PC-9 (cell line): ENCODE measurements at regions not wholly inside any gene's neighbourhood (a gene's known extent, or its start where the extent isn't known, plus 50 kb on each side); places are given as distances from the start of the nearest gene placed in this dataset.

Experiments
- BruUV-seq: library from RNA; stranded (reverse); fragments of 400-500 nt; replicated peaks from 2 replicates; lab custom pipeline; 2021; lab: Mats Ljungman, UMichigan
- CTCF ChIA-PET: fragments of 300-600 bp; sonication (Branson Sonifier 250); formaldehyde crosslinking; loops from one replicate; lab custom pipeline; 2022; ENCODE audit warnings: antibody characterized with exemption; lab: Charles Lee
- POLR2A ChIA-PET: fragments of 300-600 bp; sonication (Branson Sonifier 250); formaldehyde crosslinking; loops from one replicate; lab custom pipeline; 2022; ENCODE audit warnings: antibody characterized with exemption; ENCODE audit not compliant: unreplicated experiment; lab: Charles Lee
- DNase-seq, 2 experiments: peaks; one replicate each; pipeline versions ENCODE4 v3.0.0 to v3.0.0-alpha.2; 2015 to 2022; ENCODE audit warnings: mixed read lengths in 1 of 2
- H2AFZ ChIP-seq: fragments of 200-600 bp; sonication (generic); 2 replicates; pipeline ENCODE4 v1.8.1; 2017; ENCODE audit warnings: antibody characterized with exemption
- H3F3A ChIP-seq: fragments of 200-600 bp; sonication (generic); 2 replicates; pipeline ENCODE4 v1.8.1; 2017; ENCODE audit warnings: antibody characterized with exemption, mild to moderate bottlenecking, low read depth; ENCODE audit not compliant: insufficient read depth
- H3K27ac ChIP-seq: fragments of 200-600 bp; sonication (generic); 2 replicates; pipeline ENCODE4 v1.6.1; 2016; ENCODE audit warnings: mixed run types
- H3K27me3 ChIP-seq: fragments of 200-600 bp; sonication (generic); 2 replicates; pipeline ENCODE4 v1.6.1; 2016; ENCODE audit warnings: low read depth, mixed run types; ENCODE audit not compliant: insufficient read depth
- H3K36me3 ChIP-seq: fragments of 200-600 bp; sonication (generic); 2 replicates; pipeline ENCODE4 v1.6.1; 2016; ENCODE audit warnings: low read depth, mixed run types
- H3K4me1 ChIP-seq: fragments of 200-600 bp; sonication (generic); replicated peaks from 2 replicates; pipeline ENCODE4 v1.6.1; 2016; ENCODE audit warnings: mixed run types; ENCODE audit not compliant: insufficient read depth
- H3K4me2 ChIP-seq: fragments of 200-600 bp; sonication (generic); 2 replicates; pipeline ENCODE4 v1.6.1; 2017; ENCODE audit warnings: mixed run types
- H3K4me3 ChIP-seq: fragments of 200-600 bp; sonication (generic); 2 replicates; pipeline ENCODE4 v1.6.1; 2016; ENCODE audit warnings: mixed run types
- H3K79me2 ChIP-seq: fragments of 200-600 bp; sonication (generic); 2 replicates; pipeline ENCODE4 v1.6.1; 2017; ENCODE audit warnings: low read depth, mixed run types
- H3K9me2 ChIP-seq: fragments of 200-600 bp; sonication (generic); 2 replicates; pipeline ENCODE4 v1.8.1; 2017; ENCODE audit warnings: mild to moderate bottlenecking; ENCODE audit not compliant: insufficient read depth
- H3K9me3 ChIP-seq: fragments of 200-600 bp; sonication (generic); 2 replicates; pipeline ENCODE4 v1.8.1; 2016; ENCODE audit warnings: low read depth; ENCODE audit not compliant: insufficient read depth
- H4K20me1 ChIP-seq: fragments of 200-600 bp; sonication (generic); 2 replicates; pipeline ENCODE4 v1.8.1; 2017; ENCODE audit not compliant: insufficient read depth
- EZH2 ChIP-seq: fragments of 200-600 bp; sonication (generic); IDR thresholded peaks from 2 replicates; pipeline ENCODE4 v1.8.0; 2017; ENCODE audit warnings: antibody characterized with exemption, low read depth
- intact Hi-C: fragments of 100-400 bp; cut with micrococcal nuclease; formaldehyde crosslinking; loops from one replicate; pipeline ENCODE4 v1.10.0; 2022; ENCODE audit not compliant: unreplicated experiment
- TF ChIP-seq, protein P1 (sequence below): fragments of 200-600 bp; sonication (generic); conservative IDR thresholded peaks from 2 replicates; pipeline ENCODE4 v1.6.1; 2017; ENCODE audit warnings: mixed run types, antibody characterized with exemption, mild to moderate bottlenecking, moderate library complexity

DNA sequence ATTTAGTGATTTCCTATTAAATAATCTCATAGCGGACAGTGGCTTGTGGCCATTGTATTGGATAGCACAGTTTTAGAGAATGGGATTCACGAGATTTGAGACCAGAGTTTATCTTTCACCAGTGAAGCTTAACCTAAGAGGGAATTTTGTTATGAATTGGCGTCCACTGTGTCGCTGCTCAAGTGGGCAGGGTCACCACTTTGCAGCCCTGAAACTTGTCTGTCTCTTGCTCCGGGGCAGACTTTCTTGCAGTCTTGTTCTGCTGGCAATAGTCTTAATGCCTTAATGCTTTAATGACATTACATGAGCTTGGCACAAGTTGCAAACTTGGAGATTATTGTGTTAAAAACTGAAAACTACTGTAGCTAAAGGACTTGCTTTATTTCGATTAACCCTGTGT is 72.8 kb upstream of the PPM1H start:
- DNase-seq: no peak
- Histone ChIP-seq H4K20me1 (no peaks in the 10 kb centered on the region), H3K9me2 (no peaks in the 10 kb centered on the region), H3F3A (no peaks in the 10 kb centered on the region), H3K4me2 (no peak overlapping the region), H2AFZ (no peak overlapping the region), H3K9me3 (no peaks in the 10 kb centered on the region), H3K79me2 (no peaks in the 10 kb centered on the region), H3K27ac (no peak overlapping the region), H3K4me1 (no peaks in the 10 kb centered on the region), H3K27me3 (no peaks in the 10 kb centered on the region), H3K4me3 (no peak overlapping the region), H3K36me3 (no peaks in the 10 kb centered on the region)
- no TSS peak for BruUV-seq
- ChIA-PET CTCF (no interaction called here), POLR2A (interaction anchor here (0.6 kb wide), 1 partner anchor 36 kb away, joined by 6 read pairs; no protein-coding TSS in a partner anchor)
- TF ChIP-seq EZH2: no peak
- TF ChIP-seq, protein P1, sequence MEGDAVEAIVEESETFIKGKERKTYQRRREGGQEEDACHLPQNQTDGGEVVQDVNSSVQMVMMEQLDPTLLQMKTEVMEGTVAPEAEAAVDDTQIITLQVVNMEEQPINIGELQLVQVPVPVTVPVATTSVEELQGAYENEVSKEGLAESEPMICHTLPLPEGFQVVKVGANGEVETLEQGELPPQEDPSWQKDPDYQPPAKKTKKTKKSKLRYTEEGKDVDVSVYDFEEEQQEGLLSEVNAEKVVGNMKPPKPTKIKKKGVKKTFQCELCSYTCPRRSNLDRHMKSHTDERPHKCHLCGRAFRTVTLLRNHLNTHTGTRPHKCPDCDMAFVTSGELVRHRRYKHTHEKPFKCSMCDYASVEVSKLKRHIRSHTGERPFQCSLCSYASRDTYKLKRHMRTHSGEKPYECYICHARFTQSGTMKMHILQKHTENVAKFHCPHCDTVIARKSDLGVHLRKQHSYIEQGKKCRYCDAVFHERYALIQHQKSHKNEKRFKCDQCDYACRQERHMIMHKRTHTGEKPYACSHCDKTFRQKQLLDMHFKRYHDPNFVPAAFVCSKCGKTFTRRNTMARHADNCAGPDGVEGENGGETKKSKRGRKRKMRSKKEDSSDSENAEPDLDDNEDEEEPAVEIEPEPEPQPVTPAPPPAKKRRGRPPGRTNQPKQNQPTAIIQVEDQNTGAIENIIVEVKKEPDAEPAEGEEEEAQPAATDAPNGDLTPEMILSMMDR: no peak
- intact Hi-C loops: no loop called here

DNA sequence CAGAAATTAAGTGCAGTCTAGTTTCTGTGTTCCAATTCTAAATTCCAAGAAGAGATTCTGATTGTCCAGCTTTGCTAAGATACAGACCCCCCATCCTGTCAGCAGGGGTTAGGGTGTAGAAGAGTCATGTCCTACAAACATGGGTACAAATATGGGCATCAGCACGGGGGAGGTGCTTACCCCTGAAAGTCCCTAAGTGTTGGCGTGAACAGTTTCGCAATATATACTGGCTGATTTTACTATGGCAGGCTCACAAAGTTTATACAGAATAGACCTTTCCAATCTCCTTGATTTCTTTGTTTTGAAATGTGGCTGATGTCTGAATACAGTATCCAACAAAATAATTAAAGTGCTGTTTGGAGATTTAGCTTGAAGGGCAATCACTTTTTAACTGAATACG is 71.6 kb upstream of the PPM1H start:
- ChIA-PET CTCF (no interaction called here), POLR2A (no interaction called here)
- no peak overlapping the region for H3K27ac ChIP-seq
- intact Hi-C loops: no loop called here
- no peak overlapping the region for H2AFZ ChIP-seq
- no peaks in the 10 kb centered on the region for H4K20me1 ChIP-seq
- no peaks in the 10 kb centered on the region for H3K9me3 ChIP-seq
- no peaks in the 10 kb centered on the region for H3K9me2 ChIP-seq
- H3K4me3 ChIP-seq: no peak overlapping the region
- no peaks in the 10 kb centered on the region for H3F3A ChIP-seq
- no peak for DNase-seq
- no peak overlapping the region for H3K4me2 ChIP-seq
- no peak for TF ChIP-seq EZH2
- TF ChIP-seq, protein P1: no peak
- no TSS peak for BruUV-seq
- H3K79me2 ChIP-seq: no peaks in the 10 kb centered on the region
- H3K27me3 ChIP-seq: no peaks in the 10 kb centered on the region
- H3K4me1 ChIP-seq: no peaks in the 10 kb centered on the region
- H3K36me3 ChIP-seq: no peaks in the 10 kb centered on the region

DNA sequence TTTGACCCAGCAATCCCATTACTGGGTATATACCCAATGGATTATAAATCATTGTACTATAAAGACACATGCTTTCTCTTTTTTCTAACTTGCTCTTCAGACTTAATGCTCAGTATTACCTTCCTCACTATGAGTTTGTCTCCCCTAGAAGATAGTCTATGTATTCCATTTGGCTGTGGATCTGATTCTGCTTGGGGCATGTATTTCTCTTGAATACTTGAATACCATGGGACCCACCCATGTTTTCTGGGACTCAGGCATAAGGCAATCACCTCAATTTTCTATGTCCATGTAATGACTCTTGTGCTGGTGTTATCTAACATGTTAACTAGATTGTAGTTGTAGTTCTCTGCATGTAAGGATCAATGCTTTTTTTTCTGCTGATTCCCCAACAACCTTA is 70.4 kb upstream of the PPM1H start:
- no TSS peak for BruUV-seq
- no peak for DNase-seq
- Histone ChIP-seq H3K27ac (no peak overlapping the region), H2AFZ (no peak overlapping the region), H3K9me2 (no peaks in the 10 kb centered on the region), H3F3A (no peaks in the 10 kb centered on the region), H3K27me3 (no peaks in the 10 kb centered on the region), H4K20me1 (no peaks in the 10 kb centered on the region), H3K36me3 (no peaks in the 10 kb centered on the region), H3K4me2 (no peak overlapping the region), H3K79me2 (no peaks in the 10 kb centered on the region), H3K9me3 (no peaks in the 10 kb centered on the region), H3K4me3 (no peak overlapping the region), H3K4me1 (no peaks in the 10 kb centered on the region)
- CTCF ChIA-PET: no interaction called here
- intact Hi-C loops: no loop called here
- TF ChIP-seq EZH2: no peak
- TF ChIP-seq, protein P1: no peak
- POLR2A ChIA-PET: no interaction called here
